GM12878 (cell line): ENCODE measurements at regions not wholly inside any gene's neighbourhood (a gene's known extent, or its start where the extent isn't known, plus 50 kb on each side); places are given as distances from the start of the nearest gene placed in this dataset.
"Not testable (repeated sequence)": the region's sequence is repeated elsewhere in the genome, so short reads cannot be mapped to it uniquely, and the experiment has no call there.

Source experiments
- FOXK2 ChIP-seq: fragments of 450-650 bp; IDR thresholded peaks from 2 replicates; pipeline ENCODE4 v1.6.1; 2017; ENCODE audit warnings: mild to moderate bottlenecking, moderate library complexity
- HDAC2 ChIP-seq: fragments of 200-600 bp; sonication (generic); IDR thresholded peaks from 2 replicates; pipeline ENCODE4 v1.6.1; 2017
- NFIC ChIP-seq: IDR thresholded peaks from 2 replicates; pipeline ENCODE4 v1.6.1; 2012; ENCODE audit warnings: low read depth, mild to moderate bottlenecking, inconsistent platforms, low read length, moderate library complexity
- TF ChIP-seq, protein P1 (sequence below): fragments of 450-650 bp; IDR thresholded peaks from 2 replicates; pipeline ENCODE4 v1.6.1; 2017; ENCODE audit warnings: mild to moderate bottlenecking

DNA sequence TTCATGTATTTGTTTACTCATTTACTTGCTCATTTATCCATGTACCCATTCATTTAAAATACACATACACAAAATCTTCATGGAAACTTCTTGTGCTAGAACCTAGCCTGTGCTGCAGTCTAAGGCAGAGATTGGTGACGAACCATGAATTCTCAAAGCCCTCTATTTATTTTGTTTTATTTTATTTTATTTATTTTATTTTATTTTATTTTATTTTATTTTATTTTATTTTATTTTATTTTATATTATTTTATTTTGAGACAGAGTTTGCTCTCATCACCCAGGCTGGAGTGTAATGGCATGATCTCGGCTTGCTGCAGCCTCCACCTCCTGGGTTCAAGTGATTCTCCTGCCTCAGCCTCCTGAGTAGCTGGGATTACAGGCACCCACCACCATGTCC, 334.9 kb upstream of the PAPPA start:
- TF ChIP-seq FOXK2, HDAC2, NFIC: not testable (repeated sequence)
- TF ChIP-seq, protein P1, sequence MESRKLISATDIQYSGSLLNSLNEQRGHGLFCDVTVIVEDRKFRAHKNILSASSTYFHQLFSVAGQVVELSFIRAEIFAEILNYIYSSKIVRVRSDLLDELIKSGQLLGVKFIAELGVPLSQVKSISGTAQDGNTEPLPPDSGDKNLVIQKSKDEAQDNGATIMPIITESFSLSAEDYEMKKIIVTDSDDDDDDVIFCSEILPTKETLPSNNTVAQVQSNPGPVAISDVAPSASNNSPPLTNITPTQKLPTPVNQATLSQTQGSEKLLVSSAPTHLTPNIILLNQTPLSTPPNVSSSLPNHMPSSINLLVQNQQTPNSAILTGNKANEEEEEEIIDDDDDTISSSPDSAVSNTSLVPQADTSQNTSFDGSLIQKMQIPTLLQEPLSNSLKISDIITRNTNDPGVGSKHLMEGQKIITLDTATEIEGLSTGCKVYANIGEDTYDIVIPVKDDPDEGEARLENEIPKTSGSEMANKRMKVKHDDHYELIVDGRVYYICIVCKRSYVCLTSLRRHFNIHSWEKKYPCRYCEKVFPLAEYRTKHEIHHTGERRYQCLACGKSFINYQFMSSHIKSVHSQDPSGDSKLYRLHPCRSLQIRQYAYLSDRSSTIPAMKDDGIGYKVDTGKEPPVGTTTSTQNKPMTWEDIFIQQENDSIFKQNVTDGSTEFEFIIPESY: not testable (repeated sequence)
